HS-27A (cell line): ENCODE measurements at regions not wholly inside any gene's neighbourhood (a gene's known extent, or its start where the extent isn't known, plus 50 kb on each side); places are given as distances from the start of the nearest gene placed in this dataset.
"Not testable (repeated sequence)": the region's sequence is repeated elsewhere in the genome, so short reads cannot be mapped to it uniquely, and the experiment has no call there.

Source experiments
- DNase-seq: peaks from one replicate; pipeline ENCODE4 v3.0.0-alpha.2; 2012; ENCODE audit warnings: low read depth, missing footprints

DNA sequence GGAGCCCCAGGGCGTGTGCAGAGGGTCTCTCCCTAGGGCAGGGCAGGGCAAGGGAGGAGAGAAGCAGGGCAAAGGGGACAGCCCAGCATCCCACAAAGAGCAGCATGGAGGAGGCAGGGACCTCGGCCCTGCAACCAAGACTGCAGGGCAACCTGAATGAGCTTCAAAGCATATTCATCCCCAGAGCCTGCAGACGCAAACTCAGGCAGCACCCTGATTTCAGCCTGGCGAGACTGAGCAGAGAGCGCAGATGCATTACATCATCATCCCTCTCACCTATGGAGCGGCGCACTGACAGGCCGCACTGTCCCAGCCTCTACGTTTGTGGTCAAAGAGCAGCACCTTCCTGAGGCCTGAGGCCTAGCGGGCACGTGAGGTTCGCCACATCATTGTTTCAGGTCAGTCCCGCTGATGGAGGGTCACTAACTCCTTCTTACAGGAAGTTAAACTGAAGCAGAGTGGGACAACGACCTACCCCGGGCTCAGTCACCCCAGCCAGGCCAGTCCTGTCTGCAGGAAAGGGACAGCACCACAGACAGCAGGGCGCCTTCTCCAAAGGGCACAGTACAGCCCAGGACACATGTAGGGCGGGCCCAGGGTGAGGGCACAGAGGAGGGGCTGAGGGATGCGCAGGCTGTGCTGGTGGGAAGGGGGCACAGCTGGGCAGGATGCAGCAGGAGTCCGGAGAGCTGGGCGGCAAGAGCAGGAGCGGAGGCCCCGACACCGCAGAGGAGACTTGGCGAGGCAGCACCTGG is 67.2 kb upstream of the RAB6C start:
- no peak for DNase-seq

DNA sequence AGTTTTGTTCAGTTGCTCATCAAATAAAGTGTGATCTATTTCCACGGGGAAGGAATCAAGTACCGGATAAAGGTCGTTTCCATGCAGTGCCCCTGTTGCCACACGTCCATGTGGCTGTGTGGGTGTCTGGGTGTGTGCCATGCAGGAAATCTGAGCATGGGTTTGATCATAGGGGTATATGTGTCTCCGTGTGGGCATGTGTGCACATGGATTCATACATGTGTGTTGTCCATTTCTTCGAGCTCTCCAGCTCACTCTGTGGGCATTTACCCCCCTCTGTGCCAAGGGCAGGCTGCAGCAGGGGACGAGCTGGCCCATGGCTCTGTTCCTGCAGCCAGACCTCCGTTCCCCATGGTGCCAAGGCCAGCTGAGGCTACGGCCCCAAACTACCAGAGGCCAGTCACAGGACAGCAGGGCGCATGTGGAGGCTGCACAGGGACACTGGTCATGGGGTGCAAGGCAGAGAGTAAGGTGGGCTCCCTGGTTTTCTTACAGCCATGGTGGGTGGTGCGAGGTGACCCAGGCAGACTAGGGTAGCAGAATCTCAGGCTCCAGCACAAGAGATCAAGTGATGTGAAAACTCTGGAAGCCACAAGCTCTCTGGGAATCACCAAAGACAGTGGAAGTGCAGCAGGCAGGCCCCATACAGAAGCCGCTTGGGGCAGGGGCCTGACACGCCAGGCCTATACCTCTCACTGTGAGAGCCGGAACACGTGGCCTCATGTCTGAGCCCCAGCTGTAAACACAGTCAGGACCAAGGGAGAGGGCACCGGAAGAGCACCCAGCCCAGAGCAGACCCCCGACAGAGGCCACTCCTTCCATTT is 66.4 kb upstream of the RAB6C start:
- DNase-seq = no peak

DNA sequence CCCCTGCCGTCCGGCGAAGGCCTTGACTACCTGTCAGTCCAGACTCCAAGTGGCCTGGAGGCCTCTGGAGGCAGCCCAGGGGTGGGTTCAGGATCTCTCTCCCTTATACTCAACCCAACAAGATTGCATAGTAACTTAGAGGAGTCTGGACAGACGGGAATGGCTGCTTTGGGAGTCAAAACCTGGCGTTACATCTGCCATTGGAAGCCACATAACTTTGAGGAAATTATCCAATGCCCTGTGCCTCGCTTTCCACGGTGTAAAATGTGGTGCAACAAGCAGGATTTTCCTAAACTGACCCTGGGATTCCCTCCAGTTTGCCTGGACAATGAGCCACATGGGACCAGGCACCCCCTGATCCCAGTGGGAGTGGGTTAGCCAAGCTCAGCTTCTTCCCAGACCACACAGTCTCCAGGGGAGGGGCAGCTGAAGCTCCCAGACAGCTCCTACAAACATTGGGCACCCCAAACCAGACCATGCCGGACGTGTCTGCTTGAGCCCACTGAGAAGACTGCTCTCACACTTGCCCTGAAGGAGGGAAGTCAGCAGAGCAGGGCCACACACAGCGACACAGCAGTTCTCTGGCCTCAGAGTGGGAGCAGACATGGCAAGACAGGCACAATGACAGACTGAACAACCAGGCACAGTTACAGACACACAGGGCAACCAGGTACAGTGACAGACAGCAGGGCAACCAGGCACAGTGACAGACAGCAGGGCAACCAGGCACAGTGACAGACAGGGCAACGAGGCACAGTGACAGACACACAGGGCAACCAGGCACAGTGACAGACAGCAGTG is 65.6 kb upstream of the RAB6C start:
- DNase-seq = no peak

DNA sequence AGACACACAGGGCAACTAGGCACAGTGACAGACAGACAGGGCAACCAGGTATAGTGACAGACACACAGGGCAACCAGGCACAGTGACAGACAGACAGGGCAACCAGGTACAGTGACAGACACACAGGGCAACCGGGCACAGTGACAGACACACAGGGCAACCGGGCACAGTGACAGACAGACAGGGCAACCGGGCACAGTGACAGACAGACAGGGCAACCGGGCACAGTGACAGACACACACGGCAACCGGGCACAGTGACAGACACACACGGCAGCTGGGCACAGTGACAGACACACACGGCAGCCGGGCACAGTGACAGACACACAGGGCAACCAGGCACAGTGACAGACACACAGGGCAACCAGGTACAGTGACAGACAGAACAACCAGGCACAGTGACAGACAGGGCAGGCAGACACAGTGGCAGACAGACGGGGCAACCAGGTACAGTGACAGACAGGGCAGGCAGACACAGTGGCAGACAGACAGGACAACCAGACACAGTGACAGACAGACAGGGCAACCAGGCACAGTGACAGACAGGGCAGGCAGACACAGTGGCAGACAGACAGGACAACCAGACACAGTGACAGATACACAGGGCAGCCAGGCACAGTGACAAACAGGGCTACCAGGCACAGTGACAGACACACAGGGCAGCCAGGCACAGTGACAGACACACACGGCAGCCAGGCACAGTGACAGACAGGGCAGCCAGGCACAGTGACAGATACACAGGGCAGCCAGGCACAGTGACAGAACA is 64.7 kb upstream of the RAB6C start:
- no peak for DNase-seq

DNA sequence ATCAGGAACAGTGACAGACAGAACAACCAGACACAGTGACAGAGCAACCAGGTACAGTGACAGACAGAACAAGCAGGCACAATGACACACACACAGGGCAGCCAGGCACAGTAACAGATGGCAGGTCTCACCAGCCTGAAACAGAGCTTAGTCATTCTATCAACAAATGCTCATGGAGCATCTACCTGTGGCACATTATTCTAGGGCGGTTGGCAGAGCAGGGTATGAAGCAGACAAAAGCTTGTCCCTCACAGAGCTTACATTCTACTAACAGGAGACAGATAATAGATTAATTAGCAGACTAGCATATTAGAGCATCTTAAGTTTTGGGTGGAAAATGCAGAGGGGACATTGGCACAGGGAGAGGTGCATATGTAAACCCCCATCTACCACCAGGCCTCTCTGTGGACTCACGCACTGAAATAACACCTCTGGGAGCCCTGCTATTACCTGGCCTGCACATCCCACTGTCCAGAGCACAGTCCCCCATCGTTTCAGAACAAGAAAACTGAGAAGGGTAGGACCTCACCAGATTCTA is 64.1 kb upstream of the RAB6C start:
- DNase-seq = no peak

DNA sequence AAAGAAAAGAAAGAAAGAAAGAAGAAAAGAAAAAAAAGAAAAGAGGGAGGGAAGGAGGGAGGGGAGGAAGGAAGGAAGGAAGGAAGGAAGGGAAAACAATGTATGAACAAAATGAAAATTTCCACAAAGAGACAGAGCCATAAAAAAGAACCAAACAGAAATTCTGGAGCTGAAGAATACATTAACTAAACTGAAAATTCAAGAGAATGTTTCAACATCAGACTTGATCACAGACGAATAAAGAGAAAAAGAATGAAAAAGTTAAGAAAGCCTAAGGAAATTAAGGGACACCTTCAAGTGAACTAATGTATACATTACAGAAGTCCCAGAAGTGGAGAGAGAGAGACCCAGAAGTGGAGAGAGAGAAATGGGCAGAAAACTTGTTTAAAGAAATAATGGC is 60.9 kb upstream of the RAB6C start:
- DNase-seq = no peak

DNA sequence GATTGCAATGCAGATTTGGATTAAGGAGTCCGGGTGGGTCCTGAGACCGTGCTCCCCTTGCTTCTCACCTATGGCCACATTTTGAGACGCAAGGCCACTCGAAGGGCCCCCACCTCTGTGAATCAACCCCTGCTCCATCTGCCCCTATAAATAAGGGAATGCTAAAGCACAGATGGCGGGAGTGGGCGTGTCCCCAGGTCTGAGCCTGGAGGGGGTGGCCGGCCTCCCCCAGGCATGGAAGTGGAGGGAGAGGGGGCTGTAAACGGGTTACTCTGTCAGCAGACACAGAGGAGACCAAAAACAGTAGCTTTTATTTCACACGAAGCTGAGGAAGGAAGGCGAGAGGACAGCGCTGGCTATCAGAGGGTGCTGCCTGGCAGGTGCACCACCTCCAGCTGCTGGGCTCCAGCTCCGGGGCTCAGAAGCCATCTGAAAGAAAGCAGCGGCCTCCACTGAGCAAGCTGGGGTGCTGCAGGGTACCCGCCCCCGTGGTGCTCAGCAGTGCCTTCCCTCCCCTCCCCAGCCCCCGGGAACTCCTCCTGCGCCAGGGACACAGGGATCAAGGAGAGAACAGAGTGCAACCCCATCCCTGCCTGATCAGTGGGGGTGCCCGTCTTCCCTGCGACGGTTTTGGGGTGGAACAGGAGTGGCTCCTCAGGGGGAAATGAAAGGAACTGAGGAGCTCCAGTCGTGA is 56.7 kb upstream of the RAB6C start:
- DNase-seq = no peak

DNA sequence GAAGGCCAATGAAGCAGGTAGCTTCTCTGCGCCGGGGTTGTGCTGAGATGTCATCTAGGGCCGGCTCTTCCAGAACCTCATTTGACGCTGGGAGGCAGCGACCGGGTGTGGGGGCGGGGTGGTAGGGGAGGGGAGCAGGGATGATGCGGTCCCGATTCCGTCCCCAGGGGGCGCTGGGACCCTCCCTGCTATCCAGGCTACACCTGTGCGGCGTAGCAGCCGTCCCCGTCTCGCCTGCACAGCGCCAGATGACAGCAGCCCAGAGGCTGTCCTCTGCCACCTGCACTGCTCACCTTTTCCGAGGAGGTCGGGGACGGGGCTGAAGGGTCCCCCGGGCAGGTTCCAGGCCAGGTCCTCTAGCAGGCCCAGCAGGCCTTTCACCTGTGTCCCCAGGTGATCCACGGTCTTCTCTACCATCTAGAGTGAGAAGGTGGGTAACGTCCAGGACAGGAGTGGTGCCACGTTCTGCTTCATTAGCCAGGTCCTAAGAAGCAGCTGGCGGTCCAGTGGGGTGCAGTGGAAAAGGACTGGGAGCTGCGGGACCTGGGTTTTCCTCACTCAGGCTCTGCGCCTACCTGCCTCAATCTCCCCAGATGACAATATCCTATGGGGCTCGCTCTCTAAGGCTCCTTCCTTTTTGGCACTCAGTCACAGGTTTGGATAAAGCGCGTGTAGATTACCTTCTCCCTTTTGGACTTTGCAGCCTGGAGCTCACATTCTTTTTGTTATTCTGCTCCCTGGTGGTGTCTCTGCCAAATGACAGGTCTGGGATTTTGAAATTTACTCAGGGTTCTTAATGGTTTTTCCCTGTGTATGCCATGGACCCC is 56.0 kb upstream of the RAB6C start:
- peak; percentile 5 for DNase-seq

DNA sequence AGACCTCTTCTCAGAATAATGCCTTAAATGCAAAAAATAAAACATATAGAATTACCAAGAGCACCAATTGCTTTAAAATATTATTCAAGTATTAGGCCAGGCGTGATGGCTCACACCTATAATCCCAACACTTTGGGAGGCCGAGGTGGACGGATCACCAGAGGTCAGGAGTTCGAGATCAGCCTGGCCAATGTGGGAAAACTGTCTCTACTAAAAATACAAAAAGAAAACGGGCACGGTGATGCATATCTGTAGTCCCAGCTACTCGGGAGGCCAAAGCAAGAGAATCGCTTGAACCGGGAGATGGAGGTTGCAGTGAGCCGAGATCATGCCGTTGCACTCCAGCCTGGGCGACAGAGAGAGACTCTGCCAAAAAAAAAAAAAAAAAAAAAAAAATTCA is 55.4 kb upstream of the RAB6C start:
- not testable (repeated sequence) for DNase-seq

DNA sequence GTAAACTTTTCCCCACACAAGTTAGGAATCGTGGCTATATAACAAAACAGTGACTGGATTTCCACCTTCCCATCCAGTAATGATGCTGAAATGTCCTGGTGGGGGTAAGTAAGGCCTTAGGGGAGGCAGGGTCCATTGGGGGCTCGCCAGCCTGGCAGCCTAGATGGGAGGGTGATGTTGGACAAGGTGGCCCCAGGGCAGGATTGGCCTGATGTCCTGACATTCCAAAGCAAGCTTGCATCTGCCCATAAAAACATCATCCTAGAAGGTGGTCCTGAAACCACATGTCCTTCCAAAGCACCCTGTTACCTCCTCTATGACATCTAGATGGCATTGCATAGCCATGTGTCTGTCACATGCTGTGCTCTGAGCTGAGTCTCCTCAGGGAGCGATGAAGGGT is 54.1 kb upstream of the RAB6C start:
- DNase-seq = no peak

DNA sequence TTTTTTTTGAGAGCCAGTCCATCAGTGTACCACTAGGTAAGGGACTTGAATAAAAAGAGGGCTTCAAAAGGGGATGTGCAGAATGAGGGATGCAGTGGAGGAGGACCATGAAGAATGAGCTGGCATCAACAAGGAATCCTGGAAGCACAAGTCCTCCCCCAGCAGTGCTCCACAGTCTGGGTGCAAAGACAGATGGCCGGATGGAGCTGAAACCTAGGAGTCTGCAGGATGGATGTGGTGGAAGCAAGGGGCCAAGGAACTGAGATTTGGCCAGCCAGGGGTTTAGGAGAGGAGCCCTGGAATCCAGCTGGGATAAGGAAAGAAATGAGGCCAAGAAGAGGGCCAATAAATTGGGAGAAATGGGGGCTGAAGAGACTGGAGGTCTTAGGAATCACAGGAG is 51.8 kb upstream of the RAB6C start:
- no peak for DNase-seq

DNA sequence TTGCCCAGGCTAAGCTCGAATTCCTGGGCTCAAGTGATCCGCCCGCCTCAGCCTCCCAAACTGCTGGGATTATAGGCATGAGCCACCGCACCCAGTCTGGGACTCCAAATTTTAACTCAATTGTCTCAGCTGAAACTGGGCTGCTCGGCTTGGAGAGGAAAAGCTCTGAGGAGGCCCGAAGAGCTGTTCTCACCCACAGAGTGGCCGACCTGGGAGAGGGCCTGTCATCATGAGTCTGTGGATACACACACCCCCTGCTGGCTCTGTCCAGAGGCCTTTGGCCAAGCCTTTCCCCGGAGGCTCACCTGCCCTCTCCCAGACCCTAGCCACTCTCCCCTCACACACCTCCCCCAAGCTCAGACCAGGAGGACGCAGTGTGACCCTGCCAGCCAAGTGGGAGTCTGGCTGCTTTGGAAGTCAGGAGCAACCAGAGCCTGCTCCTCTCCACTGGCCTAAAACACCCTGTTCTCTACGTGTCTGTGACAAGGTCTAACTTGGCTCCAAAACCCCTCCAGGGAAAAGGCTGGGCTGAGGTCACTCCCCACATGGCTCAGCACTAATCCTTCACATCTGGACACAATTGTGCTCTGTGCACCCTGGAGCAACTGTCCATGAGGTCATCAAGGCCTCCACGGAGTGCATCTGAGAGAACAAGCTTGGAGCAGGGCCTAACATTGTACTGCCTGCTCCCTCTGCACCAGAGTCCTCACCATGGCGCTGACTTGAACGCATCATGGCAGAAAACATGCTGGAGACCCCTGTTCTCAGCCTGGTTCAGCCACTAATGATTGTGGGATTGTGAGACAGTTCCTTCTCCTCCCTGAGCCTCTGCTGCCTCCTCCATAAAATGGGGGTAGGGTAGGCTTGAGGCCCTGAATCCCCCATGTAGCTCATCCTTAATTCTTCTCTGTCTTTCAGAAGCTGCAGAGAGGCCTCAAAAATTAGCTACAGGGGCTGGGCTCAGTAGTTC is 49.9 kb upstream of the RAB6C start:
- DNase-seq = no peak
